ENCODE measurements at regions not wholly inside any gene's neighbourhood (a gene's known extent, or its start where the extent isn't known, plus 50 kb on each side); places are given as distances from the start of the nearest gene placed in this dataset.

- no peak for TF ChIP-seq EZH2 (IDR thresholded peaks at IDR 0.05; ENCODE audit: insufficient read depth, low read length)
- H3K27ac Mint-ChIP-seq (ENCODE audit: unreplicated experiment), result no peak overlapping the region
- Histone ChIP-seq H3K27me3 (ENCODE audit: insufficient read depth, low read length) (no peaks in the 10 kb centered on the region), H3K27ac (ENCODE audit: low read depth, low read length) (no peak overlapping the region), H3K79me2 (ENCODE audit: insufficient read depth, low read length) (no peaks in the 10 kb centered on the region), H3K4me3 (ENCODE audit: insufficient read depth, low read depth, low read length) (no peak overlapping the region), H3K4me1 (ENCODE audit: insufficient read depth, low read length) (no peaks in the 10 kb centered on the region), H3K9me3 (ENCODE audit: insufficient read depth, low read depth, low read length) (no peaks in the 10 kb centered on the region), H2AFZ (ENCODE audit: low read depth, low read length) (no peak overlapping the region), H4K20me1 (ENCODE audit: insufficient read depth, low read length) (no peaks in the 10 kb centered on the region), H3K9ac (ENCODE audit: low read length) (no peak overlapping the region), H3K36me3 (ENCODE audit: insufficient read depth, low read length) (no peaks in the 10 kb centered on the region), H3K4me2 (ENCODE audit: low read length) (no peak overlapping the region)
- H3K36me3 Mint-ChIP-seq (ENCODE audit: low read depth, unreplicated experiment), result no peaks in the 10 kb centered on the region
- no peak overlapping the region for H3K4me3 Mint-ChIP-seq (ENCODE audit: unreplicated experiment)
- FAIRE-seq (no peak), DNase-seq (ENCODE audit: low read depth) (no peak)
- H3K27me3 Mint-ChIP-seq (ENCODE audit: low read depth, unreplicated experiment), result no peaks in the 10 kb centered on the region
- no peaks in the 10 kb centered on the region for H3K4me1 Mint-ChIP-seq (ENCODE audit: low read depth, unreplicated experiment)
- H3K9me3 Mint-ChIP-seq (ENCODE audit: unreplicated experiment), result peaks cover 6% of the 10 kb centered on the region
Observed at GRCh38 chr11:39102236-39102635, 2357.2 kb downstream of the LRRC4C start.

GRCh38 chr11:39078465-39078864 is 2381.0 kb downstream of the LRRC4C start:
- FAIRE-seq (no peak), DNase-seq (ENCODE audit: low read depth) (no peak)
- no peak overlapping the region for H3K9ac ChIP-seq (ENCODE audit: low read length)
- no peaks in the 10 kb centered on the region for H4K20me1 ChIP-seq (ENCODE audit: insufficient read depth, low read length)
- H3K9me3 Mint-ChIP-seq (ENCODE audit: unreplicated experiment), result no peaks in the 10 kb centered on the region
- H3K36me3 ChIP-seq (ENCODE audit: insufficient read depth, low read length), result no peaks in the 10 kb centered on the region
- H3K27me3 Mint-ChIP-seq (ENCODE audit: low read depth, unreplicated experiment), result no peaks in the 10 kb centered on the region
- H3K27ac ChIP-seq (ENCODE audit: low read depth, low read length), result no peak overlapping the region
- TF ChIP-seq EZH2 (IDR thresholded peaks at IDR 0.05; ENCODE audit: insufficient read depth, low read length) (no peak), CTCF (IDR thresholded peaks at IDR 0.05; ENCODE audit: insufficient read depth, low read depth, low read length) (no peak)
- H3K79me2 ChIP-seq (ENCODE audit: insufficient read depth, low read length), result no peaks in the 10 kb centered on the region
- H3K4me1 Mint-ChIP-seq (ENCODE audit: low read depth, unreplicated experiment), result no peaks in the 10 kb centered on the region
- no peak overlapping the region for H3K27ac Mint-ChIP-seq (ENCODE audit: unreplicated experiment)
- H3K4me3 ChIP-seq (ENCODE audit: insufficient read depth, low read depth, low read length), result no peak overlapping the region
- H3K36me3 Mint-ChIP-seq (ENCODE audit: low read depth, unreplicated experiment), result no peaks in the 10 kb centered on the region
- no peaks in the 10 kb centered on the region for H3K27me3 ChIP-seq (ENCODE audit: insufficient read depth, low read length)
- H3K9me3 ChIP-seq (ENCODE audit: insufficient read depth, low read depth, low read length), result peaks cover 2% of the 10 kb centered on the region
- H2AFZ ChIP-seq (ENCODE audit: low read depth, low read length), result no peak overlapping the region
- H3K4me3 Mint-ChIP-seq (ENCODE audit: unreplicated experiment), result no peak overlapping the region
- H3K4me1 ChIP-seq (ENCODE audit: insufficient read depth, low read length), result no peaks in the 10 kb centered on the region
- no peak overlapping the region for H3K4me2 ChIP-seq (ENCODE audit: low read length)

- Mint-ChIP-seq H3K27ac (ENCODE audit: unreplicated experiment) (no peak overlapping the region), H3K27me3 (ENCODE audit: low read depth, unreplicated experiment) (no peaks in the 10 kb centered on the region), H3K4me1 (ENCODE audit: low read depth, unreplicated experiment) (no peaks in the 10 kb centered on the region), H3K4me3 (ENCODE audit: unreplicated experiment) (no peak overlapping the region), H3K9me3 (ENCODE audit: unreplicated experiment) (peaks cover 2% of the 10 kb centered on the region), H3K36me3 (ENCODE audit: low read depth, unreplicated experiment) (no peaks in the 10 kb centered on the region)
- Histone ChIP-seq H3K4me3 (ENCODE audit: insufficient read depth, low read depth, low read length) (no peak overlapping the region), H3K4me2 (ENCODE audit: low read length) (no peak overlapping the region), H3K9me3 (ENCODE audit: insufficient read depth, low read depth, low read length) (no peaks in the 10 kb centered on the region), H3K36me3 (ENCODE audit: insufficient read depth, low read length) (no peaks in the 10 kb centered on the region), H3K27me3 (ENCODE audit: insufficient read depth, low read length) (no peaks in the 10 kb centered on the region), H4K20me1 (ENCODE audit: insufficient read depth, low read length) (no peaks in the 10 kb centered on the region), H2AFZ (ENCODE audit: low read depth, low read length) (no peak overlapping the region), H3K79me2 (ENCODE audit: insufficient read depth, low read length) (no peaks in the 10 kb centered on the region), H3K27ac (ENCODE audit: low read depth, low read length) (no peak overlapping the region), H3K4me1 (ENCODE audit: insufficient read depth, low read length) (no peaks in the 10 kb centered on the region), H3K9ac (ENCODE audit: low read length) (no peak overlapping the region)
- FAIRE-seq, result no peak
- TF ChIP-seq CTCF (IDR thresholded peaks at IDR 0.05; ENCODE audit: insufficient read depth, low read depth, low read length) (no peak), EZH2 (IDR thresholded peaks at IDR 0.05; ENCODE audit: insufficient read depth, low read length) (no peak)
- no peak for DNase-seq (ENCODE audit: low read depth)
Observed at GRCh38 chr11:39037611-39038010, 2421.8 kb downstream of the LRRC4C start.
